Prostate gland (tissue), 2 donors: ENCODE measurements at regions not wholly inside any gene's neighbourhood (a gene's known extent, or its start where the extent isn't known, plus 50 kb on each side); places are given as distances from the start of the nearest gene placed in this dataset.

Experiments used
- CTCF ChIP-seq, 4 experiments: fragments of 200-600 bp in 2 of 4; fragments of 450-650 bp in 2 of 4; sonication (generic) in 2 of 4; IDR thresholded peaks; 1 replicate in 3 of 4; 2 replicates in 1 of 4; pipeline ENCODE4 v1.5.1; 2016 to 2019; ENCODE audit warnings: antibody characterized with exemption in 4 of 4, mild to moderate bottlenecking in 2 of 4, moderate library complexity in 2 of 4
- POLR2A ChIP-seq: fragments of 450-650 bp; IDR thresholded peaks from one replicate; pipeline ENCODE4 v1.6.1; 2016; ENCODE audit warnings: antibody characterized with exemption, mild to moderate bottlenecking
- POLR2AphosphoS5 ChIP-seq: sonication (generic); formaldehyde crosslinking; IDR thresholded peaks from one replicate; pipeline ENCODE4 v1.6.1; 2017; ENCODE audit warnings: antibody characterized with exemption

- TF ChIP-seq CTCF (IDR thresholded peaks at IDR 0.05): no peak
- no peak for TF ChIP-seq POLR2A
- TF ChIP-seq POLR2AphosphoS5: no peak
These were observed 500.7 kb downstream of the GRIN2A start for GRCh38 chr16:9681508-9681907.
